HG03025 (cell line): ENCODE measurements at regions not wholly inside any gene's neighbourhood (a gene's known extent, or its start where the extent isn't known, plus 50 kb on each side); places are given as distances from the start of the nearest gene placed in this dataset.
"Not testable (repeated sequence)": the region's sequence is repeated elsewhere in the genome, so short reads cannot be mapped to it uniquely, and the experiment has no call there.

ENCODE experiments used
- ATAC-seq: cut with Tn5 transposase; IDR thresholded peaks from one replicate; pipeline ENCODE4 v1.9.1; 2021; ENCODE audit warnings: mild to moderate bottlenecking, moderate library complexity; ENCODE audit not compliant: unreplicated experiment, low FRiP score

- ATAC-seq: no peak
Measured at GRCh38 chr1:184181044-184181443, 129.5 kb downstream of the TSEN15 start.

GRCh38 chr1:184183919-184184318 is 132.4 kb downstream of the TSEN15 start:
- ATAC-seq: no peak

GRCh38 chr1:184184614-184185013 is 133.1 kb downstream of the TSEN15 start:
- ATAC-seq: not testable (repeated sequence)

GRCh38 chr1:184185347-184185746 is 133.8 kb downstream of the TSEN15 start:
- no peak for ATAC-seq

GRCh38 chr1:184186167-184186566 is 134.6 kb downstream of the TSEN15 start:
- ATAC-seq: no peak

GRCh38 chr1:184187097-184187496 is 135.6 kb downstream of the TSEN15 start:
- no peak for ATAC-seq

GRCh38 chr1:184188037-184188436 is 136.5 kb downstream of the TSEN15 start:
- ATAC-seq: no peak

- ATAC-seq: no peak
Measured at GRCh38 chr1:184189361-184189760, 137.8 kb downstream of the TSEN15 start.

- ATAC-seq: no peak
Measured at GRCh38 chr1:184190616-184191015, 139.1 kb downstream of the TSEN15 start.

- ATAC-seq: no peak
Measured at GRCh38 chr1:184191181-184191621, 139.7 kb downstream of the TSEN15 start.

- ATAC-seq: no peak
Measured at GRCh38 chr1:184192796-184193195, 141.3 kb downstream of the TSEN15 start.

GRCh38 chr1:184193451-184193850 is 141.9 kb downstream of the TSEN15 start:
- ATAC-seq: no peak

GRCh38 chr1:184194236-184194635 is 142.7 kb downstream of the TSEN15 start:
- ATAC-seq: no peak

GRCh38 chr1:184195722-184196121 is 144.2 kb downstream of the TSEN15 start:
- ATAC-seq: not testable (repeated sequence)

GRCh38 chr1:184197831-184198230 is 146.3 kb downstream of the TSEN15 start:
- no peak for ATAC-seq

GRCh38 chr1:184199036-184199435 is 147.5 kb downstream of the TSEN15 start:
- ATAC-seq: no peak

- no peak for ATAC-seq
Measured at GRCh38 chr1:184199438-184200085, 148.0 kb downstream of the TSEN15 start.

- no peak for ATAC-seq
Measured at GRCh38 chr1:184208622-184209021, 157.1 kb downstream of the TSEN15 start.

GRCh38 chr1:184210031-184210430 is 158.5 kb downstream of the TSEN15 start:
- no peak for ATAC-seq

- no peak for ATAC-seq
Measured at GRCh38 chr1:184210862-184211261, 159.3 kb downstream of the TSEN15 start.

- ATAC-seq: no peak
Measured at GRCh38 chr1:184212649-184213314, 161.3 kb downstream of the TSEN15 start.

- no peak for ATAC-seq
Measured at GRCh38 chr1:184214128-184214527, 162.6 kb downstream of the TSEN15 start.
